NCI-H524 (cell line): ENCODE measurements at regions not wholly inside any gene's neighbourhood (a gene's known extent, or its start where the extent isn't known, plus 50 kb on each side); places are given as distances from the start of the nearest gene placed in this dataset.
"Not testable (repeated sequence)": the region's sequence is repeated elsewhere in the genome, so short reads cannot be mapped to it uniquely, and the experiment has no call there.

Experiments used
- DNase-seq, 2 experiments: peaks; one replicate each; lab custom pipeline; 2025; lab: John Stamatoyannopoulos, UW

- no peak for DNase-seq
These were observed 103.4 kb upstream of the CCN2 start for GRCh38 chr6:132054525-132054924.

GRCh38 chr6:132053511-132053910 is 102.3 kb upstream of the CCN2 start:
- DNase-seq, result no peak

- no peak for DNase-seq
These were observed 100.9 kb upstream of the CCN2 start for GRCh38 chr6:132052096-132052495.

GRCh38 chr6:132045877-132046276 is 94.7 kb upstream of the CCN2 start:
- DNase-seq, result no peak

GRCh38 chr6:132043148-132043547 is 92.0 kb upstream of the CCN2 start:
- DNase-seq, result no peak

GRCh38 chr6:132041706-132042105 is 90.5 kb upstream of the CCN2 start:
- DNase-seq, result no peak

DNA sequence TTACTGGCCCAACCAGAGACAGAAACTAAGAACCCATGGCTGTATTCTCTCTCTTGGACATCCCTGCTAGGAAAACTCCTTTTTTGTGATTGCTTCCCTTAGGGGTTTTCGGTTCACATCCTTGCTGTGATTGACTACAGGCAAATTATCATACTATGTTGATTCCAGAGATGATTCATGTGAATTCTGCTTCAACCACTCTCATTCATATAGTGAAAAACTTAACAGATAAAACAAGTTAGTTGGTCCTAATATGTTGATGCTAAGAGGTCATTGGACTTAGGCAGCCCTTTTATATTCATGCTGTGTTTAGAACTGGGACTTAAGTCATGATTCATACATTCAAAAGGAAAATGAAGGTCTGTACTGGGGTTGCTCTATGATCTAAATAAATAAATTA is 76.9 kb upstream of the CCN2 start:
- DNase-seq, result no peak

DNA sequence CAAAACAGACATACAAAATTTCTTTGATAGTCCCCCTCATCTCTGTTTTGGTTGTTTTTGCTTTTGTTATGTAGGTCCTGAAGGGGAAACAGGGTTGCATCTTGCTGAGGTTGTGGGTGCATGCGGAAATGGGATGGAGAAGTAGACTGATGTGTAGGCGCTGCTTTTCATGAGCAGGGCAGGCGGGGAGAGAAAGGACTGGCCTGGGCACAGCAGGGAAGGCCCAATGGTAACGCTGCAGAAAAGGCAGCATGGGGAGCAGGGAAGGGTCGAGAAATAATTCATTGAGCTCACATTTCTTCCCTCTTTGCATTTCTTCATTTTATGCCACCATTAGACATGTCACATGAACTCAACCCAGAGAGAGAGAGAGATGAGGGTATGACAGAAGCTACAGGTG is 74.3 kb upstream of the CCN2 start:
- no peak for DNase-seq

DNA sequence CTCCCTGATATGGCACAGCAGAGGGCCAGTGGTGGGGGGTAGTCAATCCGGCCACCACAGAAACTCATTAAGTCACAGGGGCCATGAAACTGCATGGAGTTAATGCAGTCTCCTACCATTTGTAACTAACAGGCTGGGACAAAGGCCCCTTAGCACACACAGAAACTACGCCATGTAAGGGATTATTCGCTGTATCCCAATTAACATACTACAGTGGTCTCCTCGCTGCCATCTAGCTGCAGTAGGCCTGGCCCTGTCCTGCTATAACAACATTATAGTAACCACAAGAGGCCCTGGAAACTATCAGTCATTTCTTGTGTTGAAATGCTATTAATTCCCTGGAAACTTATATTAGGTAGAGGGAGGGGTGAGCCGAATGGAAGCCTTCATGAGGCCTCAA is 72.3 kb upstream of the CCN2 start:
- DNase-seq, result peak in 1 of 2 experiments; percentile 10

- DNase-seq, result no peak
These were observed 70.6 kb upstream of the CCN2 start for GRCh38 chr6:132021552-132022375.

- DNase-seq, result not testable (repeated sequence)
These were observed 69.7 kb upstream of the CCN2 start for GRCh38 chr6:132020918-132021317.

DNA sequence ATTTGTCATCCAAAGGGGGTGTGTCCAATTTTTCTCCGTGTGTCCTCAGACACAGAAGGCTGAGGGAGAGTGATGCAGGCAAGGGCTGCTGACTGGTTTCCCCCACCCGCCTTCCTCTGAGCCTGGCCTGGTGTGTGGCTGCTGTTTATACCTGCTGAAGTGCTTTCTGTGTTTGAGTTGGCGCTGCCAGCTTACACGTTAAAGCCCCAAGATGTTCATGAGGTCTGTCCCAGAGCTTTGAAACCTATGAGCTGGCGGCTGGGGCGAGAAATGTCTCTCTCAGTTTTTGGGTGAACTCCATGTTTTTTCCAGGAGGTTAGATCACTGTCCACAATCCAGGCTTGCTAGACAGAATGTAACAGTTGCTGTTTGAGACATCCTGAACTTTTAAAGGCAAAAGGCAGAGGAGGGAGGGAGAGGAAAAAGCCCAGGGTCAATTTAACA is 69.0 kb upstream of the CCN2 start:
- DNase-seq, result no peak

DNA sequence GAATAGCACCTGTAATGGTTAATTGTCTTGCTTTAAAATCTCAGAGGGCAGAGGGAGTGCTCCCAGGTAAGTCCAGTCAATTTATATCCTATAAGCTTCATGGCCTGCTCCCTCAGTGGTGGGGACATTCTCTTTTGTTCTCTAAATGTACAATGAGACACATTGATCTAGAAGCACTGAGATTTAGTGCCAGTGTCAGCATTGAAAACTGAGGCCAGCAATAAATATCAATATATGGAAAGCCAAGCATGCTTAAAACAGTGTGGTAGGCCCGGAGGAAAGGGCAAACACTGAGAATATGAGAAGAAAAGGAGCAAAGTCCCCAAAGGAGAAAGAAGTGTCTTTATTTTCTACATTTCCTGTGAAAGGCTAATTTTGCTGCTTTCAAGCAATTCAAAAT is 68.4 kb upstream of the CCN2 start:
- DNase-seq, result no peak

DNA sequence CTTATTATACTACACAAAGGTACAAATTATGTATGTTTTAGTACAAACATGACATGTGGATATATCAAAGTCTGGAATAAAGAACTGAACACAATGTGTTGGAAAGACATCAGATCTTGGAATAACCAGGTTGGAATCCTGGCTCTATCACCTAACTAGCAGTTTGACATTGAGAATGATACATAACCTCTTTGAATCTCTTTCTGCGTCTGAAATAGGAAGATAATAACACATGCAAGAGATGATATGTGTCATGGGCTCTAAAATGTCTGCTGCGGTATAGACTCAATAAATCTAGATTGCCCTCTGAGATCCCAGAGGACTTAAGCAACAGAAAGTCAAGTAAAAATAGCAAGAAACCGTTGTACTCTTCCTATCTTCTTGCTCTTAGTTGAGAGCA is 66.8 kb upstream of the CCN2 start:
- DNase-seq, result no peak

DNA sequence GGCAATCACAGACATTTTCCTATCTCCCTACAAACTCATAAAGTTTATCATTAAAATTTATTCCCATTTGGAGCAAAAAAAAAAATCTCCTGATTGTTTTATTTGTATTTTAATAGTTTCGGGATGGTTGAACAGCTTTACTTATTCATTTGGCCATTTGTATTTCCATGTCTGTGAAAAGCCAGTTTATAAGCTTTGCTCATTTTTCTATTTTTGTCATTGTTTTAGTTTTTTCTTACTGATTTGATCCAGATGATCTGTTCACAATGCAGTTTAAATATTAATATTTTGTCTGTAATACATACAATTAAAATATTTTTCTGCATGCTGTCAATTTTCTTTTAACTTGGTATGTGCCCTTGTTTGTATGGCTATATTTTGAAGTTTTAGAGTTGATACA is 65.2 kb upstream of the CCN2 start:
- no peak for DNase-seq

DNA sequence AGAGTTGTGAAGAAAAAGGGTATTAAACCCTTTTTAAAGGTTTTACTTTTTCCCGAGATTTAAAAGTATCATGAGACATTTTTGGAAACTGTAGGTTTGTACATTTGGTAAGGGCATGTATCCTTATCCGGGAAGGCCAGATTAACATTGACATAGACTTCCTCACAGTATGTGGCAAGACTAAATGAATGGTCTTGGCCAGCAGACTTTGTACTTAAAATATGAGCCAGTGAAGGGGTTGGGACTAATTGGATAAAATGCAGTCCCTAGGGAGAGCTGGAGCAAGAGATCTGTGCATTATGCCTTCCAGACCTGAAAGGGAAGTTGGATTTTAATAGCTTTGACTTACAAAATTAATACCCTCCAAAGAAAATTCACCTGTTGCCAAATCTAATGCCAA is 60.4 kb upstream of the CCN2 start:
- DNase-seq, result peak in 1 of 2 experiments; percentile 48

GRCh38 chr6:132009175-132009574 is 58.0 kb upstream of the CCN2 start:
- no peak for DNase-seq

- no peak for DNase-seq
These were observed 56.5 kb upstream of the CCN2 start for GRCh38 chr6:132007474-132008190.

- DNase-seq, result no peak
These were observed 54.0 kb upstream of the CCN2 start for GRCh38 chr6:132005178-132005577.

GRCh38 chr6:132004668-132005067 is 53.5 kb upstream of the CCN2 start:
- no peak for DNase-seq

- no peak for DNase-seq
These were observed 52.5 kb upstream of the CCN2 start for GRCh38 chr6:132003516-132004178.
